A673 (cell line): ENCODE measurements at regions not wholly inside any gene's neighbourhood (a gene's known extent, or its start where the extent isn't known, plus 50 kb on each side); places are given as distances from the start of the nearest gene placed in this dataset.

Source experiments
- BruUV-seq: library from RNA; stranded (reverse); fragments of 400-500 nt; replicated peaks from 2 replicates; lab custom pipeline; 2021; lab: Mats Ljungman, UMichigan
- CTCF ChIA-PET: fragments of 300-600 bp; sonication (Branson Sonifier 250); formaldehyde crosslinking; loops from one replicate; lab custom pipeline; 2022; ENCODE audit warnings: antibody characterized with exemption; lab: Charles Lee
- POLR2A ChIA-PET: fragments of 300-600 bp; sonication (Branson Sonifier 250); formaldehyde crosslinking; loops from one replicate; lab custom pipeline; 2022; ENCODE audit warnings: antibody characterized with exemption; ENCODE audit not compliant: low non-redundant PET; lab: Charles Lee
- DNase-seq: peaks from one replicate; pipeline ENCODE4 v3.0.0-alpha.2; 2015; ENCODE audit warnings: low spot score
- H3K27ac ChIP-seq: fragments of 200-600 bp; sonication (generic); 2 replicates; pipeline ENCODE4 v1.5.1; 2016; ENCODE audit warnings: mixed run types, low read depth, mild to moderate bottlenecking, mixed read lengths, antibody characterized with exemption, low read length; ENCODE audit not compliant: poor library complexity, severe bottlenecking
- H3K27me3 ChIP-seq: fragments of 200-600 bp; sonication (generic); replicated peaks from 2 replicates; pipeline ENCODE4 v1.6.1; 2017; ENCODE audit warnings: mixed run types, low read depth, mild to moderate bottlenecking, mixed read lengths, antibody characterized with exemption, low read length; ENCODE audit not compliant: insufficient read depth, poor library complexity
- H3K36me3 ChIP-seq: fragments of 200-600 bp; sonication (generic); 2 replicates; pipeline ENCODE4 v1.6.1; 2016; ENCODE audit warnings: mixed run types, mild to moderate bottlenecking, mixed read lengths, antibody characterized with exemption, low read length; ENCODE audit not compliant: insufficient read depth, poor library complexity, severe bottlenecking
- H3K4me1 ChIP-seq: fragments of 200-600 bp; sonication (generic); 2 replicates; pipeline ENCODE4 v1.6.1; 2017; ENCODE audit warnings: mixed run types, mild to moderate bottlenecking, mixed read lengths, antibody characterized with exemption, low read length; ENCODE audit not compliant: insufficient read depth, poor library complexity, severe bottlenecking
- H3K4me3 ChIP-seq: fragments of 200-600 bp; sonication (generic); 2 replicates; pipeline ENCODE4 v1.5.1; 2016; ENCODE audit warnings: low read depth, mixed run types, mild to moderate bottlenecking, mixed read lengths, low read length; ENCODE audit not compliant: poor library complexity, severe bottlenecking
- H3K9me3 ChIP-seq: fragments of 200-600 bp; sonication (generic); 2 replicates; pipeline ENCODE4 v1.6.1; 2016; ENCODE audit warnings: mixed run types, low read depth, mild to moderate bottlenecking, mixed read lengths, antibody characterized with exemption, low read length; ENCODE audit not compliant: poor library complexity, severe bottlenecking
- EZH2 ChIP-seq: fragments of 200-600 bp; sonication (generic); IDR thresholded peaks from 2 replicates; pipeline ENCODE4 v1.6.1; 2017; ENCODE audit warnings: borderline replicate concordance, low read depth, mild to moderate bottlenecking, mixed read lengths, antibody characterized with exemption, low read length; ENCODE audit not compliant: poor library complexity, severe bottlenecking
- intact Hi-C: fragments of 100-400 bp; cut with micrococcal nuclease; formaldehyde crosslinking; loops from one replicate; pipeline ENCODE4 v1.10.0; 2022; ENCODE audit not compliant: unreplicated experiment
- TF ChIP-seq, protein P1 (sequence below): fragments of 300-800, 200-600 bp; sonication (generic); conservative IDR thresholded peaks from 2 replicates; pipeline ENCODE4 v1.5.1; 2017; ENCODE audit warnings: low read depth, mild to moderate bottlenecking, antibody characterized with exemption, low read length, moderate library complexity, mixed read lengths

DNA sequence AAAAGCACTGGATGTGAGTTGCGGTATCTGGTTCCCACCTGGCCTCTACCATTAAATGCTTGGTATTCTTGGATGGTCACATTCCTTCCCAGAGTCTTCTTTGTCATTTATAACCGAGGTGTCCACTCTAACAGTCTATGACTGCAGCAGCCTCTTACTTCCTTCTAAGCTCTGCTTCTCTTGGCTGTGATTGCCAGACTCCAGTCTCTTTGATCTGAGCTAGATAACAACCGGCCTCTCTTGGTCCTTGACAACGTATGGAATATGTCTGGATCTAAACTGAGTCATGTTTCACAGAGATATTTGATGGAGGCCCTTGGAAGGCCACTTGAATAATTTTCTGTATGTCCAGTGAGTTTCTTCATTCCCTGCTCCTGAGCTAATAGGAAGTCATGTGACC is 141.6 kb upstream of the TENM4 start:
- intact Hi-C loops: no loop called here

DNA sequence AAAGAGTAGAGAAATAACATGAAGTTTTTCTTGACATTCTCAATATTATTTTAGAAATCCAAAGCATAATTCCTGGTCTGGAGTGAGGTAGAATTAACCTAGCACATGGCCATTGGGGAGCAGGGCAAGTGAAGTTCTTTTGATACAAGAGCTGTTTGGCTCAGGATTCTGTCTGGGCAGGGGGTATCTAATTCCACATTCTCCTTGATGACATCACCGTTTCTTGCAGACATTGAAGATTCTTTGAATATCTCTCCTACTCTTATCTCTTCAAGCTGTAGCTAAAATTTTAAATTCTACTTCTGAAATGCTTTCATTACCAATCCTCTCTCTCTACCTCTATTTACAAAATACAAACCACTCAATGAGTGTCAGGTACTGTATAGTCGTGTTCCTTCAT is 138.2 kb upstream of the TENM4 start:
- H3K9me3 ChIP-seq: no peaks in the 10 kb centered on the region
- no peak for DNase-seq
- no peaks in the 10 kb centered on the region for H3K27me3 ChIP-seq
- no peaks in the 10 kb centered on the region for H3K36me3 ChIP-seq
- H3K4me1 ChIP-seq: no peaks in the 10 kb centered on the region
- no peak overlapping the region for H3K27ac ChIP-seq
- ChIA-PET CTCF (no interaction called here), POLR2A (no interaction called here)
- intact Hi-C loops: no loop called here
- BruUV-seq: no TSS peak
- no peak for TF ChIP-seq EZH2
- TF ChIP-seq, protein P1, sequence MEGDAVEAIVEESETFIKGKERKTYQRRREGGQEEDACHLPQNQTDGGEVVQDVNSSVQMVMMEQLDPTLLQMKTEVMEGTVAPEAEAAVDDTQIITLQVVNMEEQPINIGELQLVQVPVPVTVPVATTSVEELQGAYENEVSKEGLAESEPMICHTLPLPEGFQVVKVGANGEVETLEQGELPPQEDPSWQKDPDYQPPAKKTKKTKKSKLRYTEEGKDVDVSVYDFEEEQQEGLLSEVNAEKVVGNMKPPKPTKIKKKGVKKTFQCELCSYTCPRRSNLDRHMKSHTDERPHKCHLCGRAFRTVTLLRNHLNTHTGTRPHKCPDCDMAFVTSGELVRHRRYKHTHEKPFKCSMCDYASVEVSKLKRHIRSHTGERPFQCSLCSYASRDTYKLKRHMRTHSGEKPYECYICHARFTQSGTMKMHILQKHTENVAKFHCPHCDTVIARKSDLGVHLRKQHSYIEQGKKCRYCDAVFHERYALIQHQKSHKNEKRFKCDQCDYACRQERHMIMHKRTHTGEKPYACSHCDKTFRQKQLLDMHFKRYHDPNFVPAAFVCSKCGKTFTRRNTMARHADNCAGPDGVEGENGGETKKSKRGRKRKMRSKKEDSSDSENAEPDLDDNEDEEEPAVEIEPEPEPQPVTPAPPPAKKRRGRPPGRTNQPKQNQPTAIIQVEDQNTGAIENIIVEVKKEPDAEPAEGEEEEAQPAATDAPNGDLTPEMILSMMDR: no peak
- no peak overlapping the region for H3K4me3 ChIP-seq

More for the DNA sequence above, 141.6 kb upstream of the TENM4 start:
- H3K4me1 ChIP-seq: no peaks in the 10 kb centered on the region
- ChIA-PET CTCF (no interaction called here), POLR2A (no interaction called here)
- no peaks in the 10 kb centered on the region for H3K9me3 ChIP-seq
- no TSS peak for BruUV-seq
- H3K27ac ChIP-seq: no peak overlapping the region
- H3K27me3 ChIP-seq: no peaks in the 10 kb centered on the region
- no peaks in the 10 kb centered on the region for H3K36me3 ChIP-seq
- TF ChIP-seq, protein P1: no peak
- TF ChIP-seq EZH2: no peak
- H3K4me3 ChIP-seq: no peak overlapping the region
- no peak for DNase-seq

DNA sequence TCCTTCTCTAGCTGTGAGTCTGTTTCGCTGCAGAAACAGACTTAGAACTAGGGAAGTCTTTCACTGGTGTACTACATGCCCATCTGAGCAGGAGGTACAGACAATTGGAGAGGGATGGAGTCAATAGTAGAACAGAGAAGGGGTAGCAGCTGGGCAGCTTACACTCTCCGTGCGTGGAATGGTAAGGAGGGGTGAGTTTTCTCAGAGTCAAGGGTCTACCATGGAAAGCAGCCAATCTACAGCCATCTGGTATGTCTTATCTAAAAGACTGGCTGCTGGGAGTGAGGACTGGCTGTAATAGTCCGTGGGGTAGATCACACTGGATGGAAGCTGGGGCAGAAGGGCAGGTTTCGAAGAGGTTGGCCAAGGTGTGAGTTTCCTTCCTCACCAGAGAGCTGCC is 137.3 kb upstream of the TENM4 start:
- BruUV-seq: no TSS peak
- Histone ChIP-seq H3K36me3 (no peaks in the 10 kb centered on the region), H3K4me3 (no peak overlapping the region), H3K4me1 (no peaks in the 10 kb centered on the region), H3K9me3 (no peaks in the 10 kb centered on the region), H3K27me3 (no peaks in the 10 kb centered on the region), H3K27ac (no peak overlapping the region)
- ChIA-PET POLR2A (no interaction called here), CTCF (no interaction called here)
- TF ChIP-seq EZH2: no peak
- TF ChIP-seq, protein P1: no peak
- intact Hi-C loops: no loop called here
- no peak for DNase-seq
